ENCODE measurements at regions not wholly inside any gene's neighbourhood (a gene's known extent, or its start where the extent isn't known, plus 50 kb on each side); places are given as distances from the start of the nearest gene placed in this dataset.
"Not testable (repeated sequence)": the region's sequence is repeated elsewhere in the genome, so short reads cannot be mapped to it uniquely, and the experiment has no call there.

DNA sequence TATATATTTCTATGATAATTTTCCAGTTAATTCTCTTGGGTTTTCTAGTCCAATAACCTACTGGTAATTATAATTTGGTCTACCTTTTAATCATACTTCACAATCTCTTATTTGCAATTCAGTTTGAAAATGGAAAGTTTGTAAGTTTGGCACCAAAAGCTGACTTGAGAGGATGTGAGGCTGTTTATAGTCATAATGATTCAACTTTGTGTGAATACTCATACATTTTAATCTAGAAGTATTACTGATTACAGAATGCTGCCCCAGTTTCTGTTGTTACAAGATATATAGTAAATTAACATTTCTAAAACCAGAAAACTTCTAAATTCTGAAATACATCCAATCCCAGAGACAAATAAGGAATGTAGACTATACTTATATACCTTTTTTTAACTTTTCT lies 158.2 kb downstream of the SLC38A4 start:
- DNase-seq, result no peak

GRCh38 chr12:46664761-46665287 lies 161.0 kb downstream of the SLC38A4 start:
- peak; percentile 81 for DNase-seq

GRCh38 chr12:46663318-46663717 lies 162.5 kb downstream of the SLC38A4 start:
- peak; percentile 77 for DNase-seq

DNA sequence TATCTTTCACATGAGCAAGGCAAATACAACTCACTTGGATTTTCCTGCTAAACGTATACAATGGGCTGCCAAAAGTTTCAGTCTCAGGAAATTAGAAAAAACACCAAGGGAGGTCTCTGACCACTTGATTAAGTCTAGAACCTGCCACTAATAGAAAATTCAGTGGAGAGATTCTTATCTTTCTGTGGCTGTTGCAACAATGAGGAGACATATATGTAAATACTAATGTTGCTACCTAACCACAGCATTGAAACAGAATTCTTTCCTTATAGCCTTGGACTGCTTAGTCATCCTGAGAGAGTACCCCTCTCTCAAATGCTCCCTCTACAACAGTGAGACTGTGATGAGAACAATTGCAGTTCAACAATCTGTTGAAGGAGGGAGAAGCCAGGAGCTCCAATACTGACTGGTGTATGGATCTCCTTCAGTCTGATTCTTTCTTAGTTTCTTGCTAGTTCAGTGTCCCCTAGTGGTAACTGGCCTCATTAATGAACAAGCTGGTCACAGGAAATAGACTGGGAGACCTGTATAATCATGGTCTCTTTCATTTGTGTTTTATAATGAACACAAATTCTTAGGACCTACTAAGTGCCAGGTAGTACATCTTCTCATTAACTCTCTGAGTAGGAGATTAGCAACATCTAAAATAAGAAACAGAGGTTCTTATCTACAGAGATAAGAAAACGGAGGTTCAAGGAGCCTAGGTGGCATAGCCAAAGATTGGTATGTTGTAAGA lies 164.5 kb downstream of the SLC38A4 start:
- peak; percentile 59 for DNase-seq

GRCh38 chr12:46660719-46661109 lies 165.1 kb downstream of the SLC38A4 start:
- DNase-seq, result no peak

GRCh38 chr12:46660276-46660675 lies 165.5 kb downstream of the SLC38A4 start:
- DNase-seq, result no peak

GRCh38 chr12:46659824-46660223 lies 166.0 kb downstream of the SLC38A4 start:
- DNase-seq, result no peak

- no peak for DNase-seq
These were observed 166.7 kb downstream of the SLC38A4 start for GRCh38 chr12:46659032-46659650.

- no peak for DNase-seq
These were observed 168.1 kb downstream of the SLC38A4 start for GRCh38 chr12:46657453-46658411.

GRCh38 chr12:46655984-46656383 lies 169.8 kb downstream of the SLC38A4 start:
- not testable (repeated sequence) for DNase-seq

DNA sequence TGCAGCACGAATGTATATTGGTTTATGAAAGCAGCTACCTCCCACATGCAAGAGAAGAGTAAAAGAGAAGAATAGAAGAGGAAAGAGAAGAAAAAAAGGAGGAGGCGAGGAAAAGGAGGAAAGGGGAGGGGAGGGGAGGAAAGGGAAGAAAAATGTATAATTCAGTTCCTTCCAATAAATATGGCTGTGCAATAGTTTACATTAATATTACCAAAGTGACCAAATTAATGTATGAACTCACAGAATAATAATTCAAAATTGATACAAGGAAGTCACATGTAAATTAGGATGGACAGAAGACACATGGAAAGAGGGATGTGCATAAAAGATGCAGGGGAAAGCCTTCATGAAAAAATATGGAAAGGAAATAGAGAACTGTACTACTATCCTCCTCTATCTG lies 172.5 kb downstream of the SLC38A4 start:
- DNase-seq, result no peak

DNA sequence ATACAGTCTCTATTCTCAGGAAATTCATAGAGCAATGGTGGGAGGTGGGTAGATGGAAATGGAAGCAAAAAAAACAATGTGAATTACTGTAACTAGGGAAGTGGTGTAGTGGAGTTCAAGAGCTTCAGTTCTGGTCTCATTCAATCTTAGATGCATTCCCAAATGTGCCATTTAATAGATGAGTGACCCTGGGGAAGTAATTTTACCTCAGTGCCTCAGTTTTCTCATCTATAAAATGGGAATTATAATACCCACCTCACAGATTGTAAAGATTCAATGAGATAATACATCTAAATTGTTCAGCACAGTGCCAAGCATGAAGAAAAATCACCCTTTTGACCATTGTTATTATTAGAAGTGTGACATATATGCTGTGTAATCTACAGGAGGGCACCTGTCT lies 173.1 kb downstream of the SLC38A4 start:
- DNase-seq, result no peak

- no peak for DNase-seq
These were observed 175.1 kb downstream of the SLC38A4 start for GRCh38 chr12:46650688-46651087.

DNA sequence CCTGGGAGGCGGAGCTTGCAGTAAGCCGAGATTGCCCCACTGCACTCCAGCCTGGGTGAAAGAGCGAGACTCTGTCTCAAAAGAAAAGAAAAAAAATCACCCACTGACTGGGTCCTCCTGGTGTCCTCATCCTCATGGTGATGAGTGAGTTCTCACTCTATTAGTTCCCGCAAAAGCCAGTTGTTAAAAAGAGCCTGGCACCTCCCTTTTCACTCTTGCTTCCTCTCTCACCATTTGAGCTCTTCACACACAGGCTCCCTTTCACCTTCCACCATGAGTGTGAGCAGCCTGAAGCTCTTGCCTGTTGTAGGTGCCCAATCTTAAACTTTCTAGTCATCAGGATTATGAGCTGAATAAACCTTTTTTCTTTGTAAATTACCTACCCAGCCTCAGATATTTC lies 176.4 kb downstream of the SLC38A4 start:
- no peak for DNase-seq

DNA sequence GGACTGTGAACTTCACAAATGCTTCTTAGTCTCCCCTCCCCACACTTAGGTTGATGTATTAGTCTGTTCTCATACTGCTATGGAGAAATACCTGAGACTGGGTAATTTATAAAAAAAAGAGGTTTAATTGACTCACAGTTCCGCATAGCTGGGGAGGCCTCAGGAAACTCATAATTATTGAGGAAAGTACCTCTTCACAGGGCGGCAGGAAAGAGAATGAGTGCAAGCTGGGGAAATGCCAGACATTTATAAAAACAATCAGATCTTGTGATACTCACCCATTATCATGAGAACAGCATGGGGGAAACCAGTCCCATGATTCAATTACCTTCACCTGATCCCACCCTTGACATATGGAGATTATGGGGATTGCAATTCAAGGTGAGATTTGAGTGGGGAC lies 178.8 kb downstream of the SLC38A4 start:
- no peak for DNase-seq

DNA sequence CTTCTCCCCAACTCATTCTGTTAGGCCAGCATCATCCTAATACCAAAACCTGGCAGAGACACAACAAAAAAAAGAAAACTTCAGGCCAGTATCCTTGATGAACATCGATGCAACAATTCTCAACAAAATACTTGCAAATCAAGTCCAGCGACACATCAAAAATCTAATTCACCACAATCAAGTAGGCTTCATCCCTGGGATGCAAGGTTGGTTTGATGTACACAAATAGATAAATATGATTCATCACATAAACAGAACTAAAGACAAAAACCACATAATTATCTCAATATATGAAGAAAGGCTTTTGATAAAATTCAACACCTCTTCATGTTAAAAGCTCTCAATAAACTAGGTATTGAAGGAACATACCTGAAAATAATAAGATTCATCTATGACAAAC lies 184.1 kb downstream of the SLC38A4 start:
- not testable (repeated sequence) for DNase-seq

DNA sequence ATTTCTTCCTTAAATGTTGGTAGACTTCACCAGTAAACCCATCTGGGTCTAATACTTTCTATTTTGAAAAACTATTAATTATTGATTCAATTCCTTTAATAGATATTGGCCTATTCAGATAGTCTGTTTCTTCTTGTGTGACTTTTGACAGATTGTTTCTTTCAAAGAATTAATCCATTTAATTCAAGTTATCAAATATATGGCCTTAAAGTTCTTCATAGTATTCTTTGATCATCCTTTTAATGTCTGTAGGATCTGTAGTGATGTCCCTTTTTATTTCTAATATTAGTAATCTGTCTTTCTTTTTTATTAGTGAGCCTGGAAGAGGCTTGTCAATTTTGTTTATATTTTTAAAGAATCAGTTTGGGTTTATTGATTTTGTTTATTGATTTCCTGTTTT lies 190.0 kb downstream of the SLC38A4 start:
- DNase-seq, result no peak

GRCh38 chr12:46629331-46630229 lies 196.2 kb downstream of the SLC38A4 start:
- DNase-seq, result peak; percentile 12

- DNase-seq, result no peak
These were observed 197.6 kb downstream of the SLC38A4 start for GRCh38 chr12:46628176-46628575.

GRCh38 chr12:46627686-46628085 lies 198.1 kb downstream of the SLC38A4 start:
- peak; percentile 33 for DNase-seq

- DNase-seq, result not testable (repeated sequence)
These were observed 206.3 kb downstream of the SLC38A4 start for GRCh38 chr12:46619474-46619873.

- not testable (repeated sequence) for DNase-seq
These were observed 208.1 kb downstream of the SLC38A4 start for GRCh38 chr12:46617737-46618136.
